Naive B cell (primary cell): ENCODE measurements at regions not wholly inside any gene's neighbourhood (a gene's known extent, or its start where the extent isn't known, plus 50 kb on each side); places are given as distances from the start of the nearest gene placed in this dataset.
A peak's percentile ranks its signal among the peaks of the same experiment; 100 is the strongest.

Experiments used
- ATAC-seq, 2 donors: fragments of 150-1000 bp; cut with Tn5 transposase; 2 replicates each; pipeline ENCODE4 v1.10.0; 2021; ENCODE audit warnings: low read depth in 2 of 2, mild to moderate bottlenecking in 2 of 2, moderate library complexity in 2 of 2
- DNase-seq: peaks from one replicate; pipeline ENCODE4 v3.0.0; 2022
- H3K27ac Mint-ChIP-seq, 6 donors: one replicate each; pipeline ENCODE4 v1.8.0; 2020 to 2022; ENCODE audit warnings: mild to moderate bottlenecking in 6 of 6, mixed read lengths in 6 of 6, moderate library complexity in 5 of 6, inconsistent platforms in 2 of 6
- H3K27me3 Mint-ChIP-seq, 3 donors: one replicate each; pipeline ENCODE4 v1.8.0; 2021 to 2022; ENCODE audit warnings: mixed read lengths in 3 of 3, mild to moderate bottlenecking in 1 of 3
- H3K36me3 Mint-ChIP-seq, 2 donors: one replicate each; pipeline ENCODE4 v1.8.0; 2020 to 2022; ENCODE audit warnings: mixed read lengths in 2 of 2, inconsistent platforms in 1 of 2, mild to moderate bottlenecking in 1 of 2
- H3K4me1 Mint-ChIP-seq, 3 donors: one replicate each; pipeline ENCODE4 v1.8.0; 2020 to 2022; ENCODE audit warnings: mixed read lengths in 3 of 3, inconsistent platforms in 1 of 3, mild to moderate bottlenecking in 1 of 3, moderate library complexity in 1 of 3
- H3K4me3 Mint-ChIP-seq, 8 donors: one replicate each; pipeline ENCODE4 v1.8.0; 2020 to 2022; ENCODE audit warnings: mild to moderate bottlenecking in 8 of 8, mixed read lengths in 8 of 8, moderate library complexity in 8 of 8, inconsistent platforms in 2 of 8
- H3K9me3 Mint-ChIP-seq, 7 donors: one replicate each; pipeline ENCODE4 v1.8.0; 2020 to 2022; ENCODE audit warnings: mixed read lengths in 7 of 7, mild to moderate bottlenecking in 5 of 7, inconsistent platforms in 2 of 7, moderate library complexity in 1 of 7

DNA sequence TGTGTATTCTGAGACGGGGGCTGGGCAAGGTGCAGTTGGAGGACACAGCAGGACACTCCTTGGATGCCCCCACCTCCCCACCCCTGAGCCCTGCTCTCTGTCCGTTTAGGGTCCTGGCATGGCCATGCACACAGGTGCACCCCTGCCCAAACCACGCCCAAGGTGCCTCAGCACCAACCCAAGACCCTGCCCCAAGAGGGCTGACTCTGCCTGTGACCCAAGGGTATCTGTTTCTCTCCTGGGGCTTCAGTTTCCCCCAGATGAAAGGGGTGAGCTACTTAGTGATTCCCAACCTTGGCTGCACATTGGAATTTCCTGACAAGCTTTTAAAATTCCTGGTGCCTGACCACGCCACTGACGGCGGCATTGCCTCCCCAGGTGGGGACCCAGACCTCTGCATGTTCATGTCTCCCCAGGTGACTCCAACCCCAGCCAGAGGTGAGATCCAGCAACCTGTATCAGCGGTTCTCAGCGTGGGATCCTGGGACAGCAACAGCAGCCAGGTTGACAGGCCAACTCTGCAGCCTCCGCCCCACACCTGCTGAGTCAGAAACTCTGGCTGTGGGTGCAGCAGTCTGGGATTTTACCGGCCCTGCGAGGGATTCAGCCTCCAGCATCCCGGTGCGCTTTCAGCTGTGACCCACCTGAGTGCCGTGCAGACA is 483.4 kb downstream of the NPHP4 start:
- H3K36me3 Mint-ChIP-seq, result no peaks in the 10 kb centered on the region
- no peak overlapping the region for H3K27ac Mint-ChIP-seq
- DNase-seq, result no peak
- H3K9me3 Mint-ChIP-seq, result no peaks in the 10 kb centered on the region
- ATAC-seq, result no peak
- no peak overlapping the region for H3K4me3 Mint-ChIP-seq
- peaks cover 13 to 27% (median 22%) of the 10 kb centered on the region in 3 donors for H3K27me3 Mint-ChIP-seq
- peaks cover 0 to 3% (median 0%) of the 10 kb centered on the region in 3 donors for H3K4me1 Mint-ChIP-seq

DNA sequence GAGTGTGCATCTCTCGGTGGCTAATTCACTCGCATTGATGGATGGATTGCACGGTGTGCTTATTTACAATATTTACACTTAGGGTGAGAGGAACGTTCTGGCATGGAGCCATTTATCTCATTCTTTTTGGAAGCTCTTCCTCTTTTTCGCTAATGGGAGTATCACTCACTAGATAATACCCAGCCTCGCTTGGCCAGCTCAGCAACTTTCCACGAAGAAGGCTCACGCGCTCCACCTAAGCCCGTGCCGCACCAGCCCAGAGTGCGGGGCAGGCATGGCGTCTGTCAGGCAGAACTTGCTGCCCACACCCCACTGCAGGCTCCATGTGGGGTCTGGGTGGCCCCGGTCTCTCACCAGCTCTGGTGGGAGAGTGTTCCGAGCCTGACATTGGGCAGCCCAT is 484.9 kb downstream of the NPHP4 start:
- Mint-ChIP-seq H3K36me3 (no peaks in the 10 kb centered on the region), H3K27me3 (peaks cover 12 to 27% (median 25%) of the 10 kb centered on the region in 3 donors), H3K9me3 (no peaks in the 10 kb centered on the region), H3K27ac (no peak overlapping the region), H3K4me3 (peak overlapping the region in 1 of 8 donors; percentile 54), H3K4me1 (peaks cover 0 to 3% (median 0%) of the 10 kb centered on the region in 3 donors)
- ATAC-seq, result no peak
- no peak for DNase-seq

DNA sequence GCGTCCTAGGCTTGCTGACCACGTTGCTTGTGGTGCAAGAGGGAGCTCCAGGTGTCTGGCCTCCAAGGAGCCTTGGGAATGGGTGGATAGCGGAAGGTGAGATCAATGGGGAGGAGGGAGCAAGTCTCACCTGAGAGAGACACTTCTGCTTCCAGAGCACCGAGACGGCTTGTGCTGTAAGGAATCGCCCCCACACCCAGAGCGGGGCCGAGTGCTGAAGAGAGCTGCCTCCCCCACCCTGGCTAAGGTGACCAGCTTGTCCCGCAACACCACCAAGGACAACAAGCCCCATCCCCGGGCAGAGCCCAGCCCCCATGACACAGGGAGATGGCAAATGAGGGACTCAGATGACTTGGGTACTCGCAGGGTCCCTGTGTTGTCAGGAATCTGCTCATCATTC is 485.6 kb downstream of the NPHP4 start:
- H3K4me1 Mint-ChIP-seq, result peaks cover 0 to 3% (median 0%) of the 10 kb centered on the region in 3 donors
- ATAC-seq (no peak), DNase-seq (no peak)
- H3K36me3 Mint-ChIP-seq, result no peaks in the 10 kb centered on the region
- no peak overlapping the region for H3K27ac Mint-ChIP-seq
- H3K9me3 Mint-ChIP-seq, result no peaks in the 10 kb centered on the region
- H3K27me3 Mint-ChIP-seq, result peaks cover 9 to 29% (median 27%) of the 10 kb centered on the region in 3 donors
- H3K4me3 Mint-ChIP-seq, result no peak overlapping the region

DNA sequence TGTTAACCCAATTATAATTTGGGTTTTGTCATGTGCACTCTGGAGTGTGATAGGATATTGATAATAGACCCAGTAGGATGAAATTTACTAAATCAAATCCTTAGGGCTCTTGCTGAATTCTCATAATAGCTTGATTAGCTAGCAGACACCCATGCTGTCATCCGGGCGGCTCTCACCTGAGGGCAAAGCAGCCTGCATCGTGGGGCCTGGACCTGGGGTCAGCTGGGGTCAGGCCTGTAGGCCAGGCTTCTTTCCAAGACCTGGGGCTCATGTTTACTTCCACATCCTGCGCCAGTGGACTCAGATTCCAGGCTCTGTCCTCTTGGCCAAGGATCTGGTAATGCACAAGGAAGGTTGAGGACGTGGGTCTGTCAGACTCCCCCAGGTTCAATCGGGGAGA is 486.3 kb downstream of the NPHP4 start:
- H3K27me3 Mint-ChIP-seq, result peaks cover 4 to 23% (median 21%) of the 10 kb centered on the region in 3 donors
- ATAC-seq, result no peak
- H3K36me3 Mint-ChIP-seq, result no peaks in the 10 kb centered on the region
- peaks cover 0 to 3% (median 0%) of the 10 kb centered on the region in 3 donors for H3K4me1 Mint-ChIP-seq
- peak overlapping the region in 1 of 6 donors; percentile 21 for H3K27ac Mint-ChIP-seq
- H3K9me3 Mint-ChIP-seq, result no peaks in the 10 kb centered on the region
- H3K4me3 Mint-ChIP-seq, result no peak overlapping the region
- no peak for DNase-seq

DNA sequence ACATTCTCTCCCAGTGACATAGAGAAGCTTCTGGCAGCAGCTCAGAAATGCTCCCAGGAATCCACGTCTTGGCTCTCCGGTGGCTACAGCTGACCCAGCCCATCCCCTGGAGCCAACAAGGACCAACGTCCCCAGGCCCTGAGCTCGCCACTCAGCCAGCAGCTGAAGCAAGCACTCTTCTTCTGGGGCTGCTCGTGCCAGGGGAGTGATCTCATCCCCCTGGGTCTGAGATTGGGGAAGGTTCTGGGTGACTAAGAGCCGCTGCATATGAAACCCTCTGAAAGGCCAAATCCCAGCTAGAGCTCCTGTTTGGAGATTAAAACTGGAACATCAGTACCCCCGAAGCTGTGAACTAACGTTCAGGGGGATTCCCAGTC is 487.9 kb downstream of the NPHP4 start:
- Mint-ChIP-seq H3K4me3 (no peak overlapping the region), H3K4me1 (peaks cover 0 to 1% (median 0%) of the 10 kb centered on the region in 3 donors), H3K27me3 (peaks cover 4 to 17% (median 8%) of the 10 kb centered on the region in 3 donors), H3K36me3 (no peaks in the 10 kb centered on the region), H3K9me3 (peaks cover 0 to 3% (median 0%) of the 10 kb centered on the region in 7 donors), H3K27ac (peak overlapping the region in 1 of 6 donors; percentile 49)
- ATAC-seq (no peak), DNase-seq (no peak)

DNA sequence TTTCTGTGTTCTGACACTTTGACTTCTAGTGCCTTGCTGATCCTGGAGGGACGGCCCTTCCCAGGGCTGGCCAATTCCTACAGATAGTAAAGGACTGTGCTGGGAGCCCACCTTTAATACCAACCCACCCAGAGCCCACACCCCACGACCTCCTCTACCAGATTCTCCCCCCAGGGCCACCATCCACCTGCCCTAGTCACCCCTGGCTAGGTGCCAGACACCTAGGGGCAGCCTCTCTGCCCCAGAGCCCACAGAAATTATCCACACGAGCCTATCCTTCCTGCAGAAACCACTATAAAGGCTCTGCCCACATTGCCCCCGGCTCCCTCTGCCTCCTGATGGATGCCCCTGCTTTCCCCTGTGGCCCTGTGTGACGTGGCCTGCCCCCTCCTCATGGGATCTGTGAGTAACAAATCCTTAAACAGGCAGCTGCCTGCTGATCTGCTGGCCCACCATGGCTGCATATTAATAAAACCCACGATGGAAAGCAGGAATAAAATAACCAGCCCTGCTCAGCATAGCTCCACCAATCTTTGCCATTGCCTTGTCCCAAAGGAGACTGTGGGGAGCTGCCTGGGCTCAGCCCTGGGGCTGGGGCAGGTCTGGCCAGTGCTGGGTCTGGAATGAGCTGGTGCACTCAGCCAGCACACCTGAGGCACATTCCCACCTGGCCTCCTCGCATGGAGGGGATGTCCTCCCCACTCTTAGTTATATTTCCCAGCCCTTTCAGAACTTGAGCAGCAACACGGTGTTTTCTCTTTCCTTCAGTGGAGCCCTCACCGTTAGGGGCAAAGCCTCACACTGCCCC is 488.5 kb downstream of the NPHP4 start:
- H3K27me3 Mint-ChIP-seq, result peaks cover 4 to 17% (median 7%) of the 10 kb centered on the region in 3 donors
- DNase-seq, result no peak
- ATAC-seq, result no peak
- no peaks in the 10 kb centered on the region for H3K36me3 Mint-ChIP-seq
- H3K9me3 Mint-ChIP-seq, result peaks cover 0 to 3% (median 0%) of the 10 kb centered on the region in 7 donors
- no peaks in the 10 kb centered on the region for H3K4me1 Mint-ChIP-seq
- H3K4me3 Mint-ChIP-seq, result no peak overlapping the region
- peak overlapping the region in 1 of 6 donors; percentile 57 for H3K27ac Mint-ChIP-seq

DNA sequence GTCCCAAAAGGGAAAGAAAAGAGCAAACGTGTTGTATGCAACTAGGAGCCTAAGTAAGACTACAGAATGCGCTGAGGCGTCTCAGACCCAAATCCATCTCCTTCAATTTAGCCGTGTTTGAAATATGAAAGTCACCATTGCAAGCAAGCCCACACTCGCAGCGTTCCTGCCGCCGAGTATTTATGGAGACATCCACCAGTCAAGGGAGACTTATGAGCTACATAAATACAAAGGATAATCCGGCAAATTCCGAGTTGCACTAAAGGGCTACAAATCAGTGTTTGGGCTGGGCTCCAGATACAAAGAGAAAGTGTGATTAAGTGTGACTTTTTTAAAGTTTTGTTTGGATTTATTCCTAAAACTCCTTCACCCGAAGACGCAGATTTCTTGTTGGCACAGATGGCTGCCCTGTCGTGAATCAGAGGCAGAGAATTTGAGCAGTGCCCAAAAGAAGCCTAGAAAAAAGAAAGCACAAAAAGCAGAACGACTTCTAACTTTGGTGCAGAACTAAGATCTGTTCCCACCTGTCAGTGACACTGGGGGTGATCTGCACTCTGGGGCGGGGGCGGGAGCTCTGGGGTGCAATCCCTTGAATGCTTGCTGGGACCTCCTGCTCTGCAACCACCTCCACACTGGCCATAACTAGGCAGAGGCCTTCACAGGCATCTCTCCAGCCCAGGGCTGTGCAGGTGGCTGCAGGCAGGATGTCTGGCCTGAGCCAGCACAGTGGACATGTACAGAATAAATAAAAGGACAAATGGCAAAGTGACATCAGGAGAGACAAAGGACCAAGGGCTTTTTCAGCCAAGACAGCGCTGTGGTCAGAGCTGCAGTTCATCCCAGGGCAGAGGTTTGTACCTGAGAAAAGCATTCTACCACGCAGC is 489.7 kb downstream of the NPHP4 start:
- Mint-ChIP-seq H3K9me3 (peaks cover 0 to 3% (median 0%) of the 10 kb centered on the region in 7 donors), H3K27me3 (peaks cover 4 to 17% (median 10%) of the 10 kb centered on the region in 3 donors), H3K4me1 (no peaks in the 10 kb centered on the region), H3K27ac (no peak overlapping the region), H3K36me3 (no peaks in the 10 kb centered on the region), H3K4me3 (no peak overlapping the region)
- ATAC-seq (no peak), DNase-seq (no peak)

DNA sequence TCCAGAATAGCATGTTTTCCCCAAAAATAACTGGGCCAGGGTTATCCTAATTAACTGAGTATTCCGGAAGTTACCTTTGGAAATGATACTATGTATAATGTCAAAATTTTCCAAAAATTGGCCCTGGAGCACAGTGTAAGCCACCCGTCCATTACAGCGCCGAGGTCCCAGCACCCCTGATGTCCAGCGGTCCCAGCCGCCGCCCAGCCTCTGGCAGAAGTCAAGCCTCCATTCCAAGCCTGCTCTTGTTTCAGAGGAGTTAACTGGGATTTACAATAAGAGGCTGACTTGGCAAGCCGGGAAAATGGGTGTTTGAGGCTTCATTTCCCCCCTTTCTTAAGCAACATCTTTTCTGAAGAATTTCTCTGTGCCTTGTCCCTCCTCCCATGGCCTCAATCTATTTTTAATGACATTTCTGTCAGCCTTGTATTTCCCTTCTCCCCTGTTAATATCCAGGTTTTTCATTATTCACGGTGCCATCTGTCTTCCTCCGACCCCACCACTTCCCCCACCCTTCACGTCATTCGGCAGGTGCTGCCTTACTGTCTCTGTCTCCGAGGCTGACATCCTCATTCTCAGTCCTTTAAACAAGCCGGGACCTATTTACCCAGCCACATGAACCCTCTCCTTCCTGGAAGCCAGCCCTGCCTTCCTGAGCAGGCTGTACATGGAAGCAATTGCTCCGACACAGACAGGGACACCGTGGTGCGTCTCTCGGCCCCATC is 490.9 kb downstream of the NPHP4 start:
- no peak overlapping the region for H3K4me3 Mint-ChIP-seq
- H3K36me3 Mint-ChIP-seq, result peaks cover 0 to 5% of the 10 kb centered on the region in 2 donors
- peaks cover 8 to 26% (median 11%) of the 10 kb centered on the region in 3 donors for H3K27me3 Mint-ChIP-seq
- H3K4me1 Mint-ChIP-seq, result no peaks in the 10 kb centered on the region
- no peak overlapping the region for H3K27ac Mint-ChIP-seq
- peaks cover 0 to 4% (median 0%) of the 10 kb centered on the region in 7 donors for H3K9me3 Mint-ChIP-seq
- DNase-seq, result no peak
- ATAC-seq, result no peak

DNA sequence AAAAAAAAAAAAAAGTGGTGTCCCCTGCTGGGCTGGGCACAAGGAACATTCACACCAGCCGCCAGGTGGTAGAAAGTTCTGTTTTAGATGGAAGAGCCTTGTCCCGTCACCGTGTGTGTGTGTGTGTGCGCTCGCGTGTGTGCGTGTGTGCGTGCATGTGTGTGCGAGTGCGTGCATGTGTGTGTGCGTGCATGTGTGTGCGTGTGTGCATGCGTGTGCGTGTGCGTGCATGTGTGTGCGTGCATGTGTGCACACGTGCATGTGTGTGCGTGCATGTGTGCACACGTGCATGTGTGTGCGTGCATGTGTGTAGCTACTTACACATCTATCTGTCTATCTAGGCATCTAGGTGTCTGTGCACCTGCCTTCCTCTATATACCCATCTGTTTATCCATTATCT is 491.7 kb downstream of the NPHP4 start:
- DNase-seq (no peak), ATAC-seq (no peak)
- Mint-ChIP-seq H3K9me3 (peaks cover 0 to 4% (median 0%) of the 10 kb centered on the region in 7 donors), H3K4me3 (no peak overlapping the region), H3K36me3 (peaks cover 0 to 5% of the 10 kb centered on the region in 2 donors), H3K27me3 (peaks cover 8 to 26% (median 11%) of the 10 kb centered on the region in 3 donors), H3K27ac (peak overlapping the region in 1 of 6 donors; percentile 86), H3K4me1 (no peaks in the 10 kb centered on the region)

DNA sequence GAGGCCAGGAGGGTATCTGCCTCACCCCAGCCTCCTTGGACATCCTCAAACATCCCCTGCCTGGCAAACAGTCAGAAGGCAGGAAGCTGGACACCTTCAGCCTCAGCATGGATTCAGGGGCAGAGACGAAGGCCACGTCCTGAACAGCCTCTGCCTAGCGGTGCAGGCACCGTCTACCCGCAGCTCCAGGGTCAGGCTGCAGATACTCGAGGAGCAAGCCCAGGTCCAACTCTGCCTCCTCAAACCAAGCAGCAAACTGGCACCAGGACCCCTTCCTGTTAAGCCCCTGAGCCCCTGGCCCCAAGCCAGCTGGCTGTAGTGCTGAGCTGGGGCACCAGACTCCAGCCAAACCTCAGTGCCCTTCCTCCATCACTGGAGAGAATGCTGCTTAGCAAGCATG is 494.7 kb downstream of the NPHP4 start:
- Mint-ChIP-seq H3K9me3 (peaks cover 0 to 4% (median 0%) of the 10 kb centered on the region in 7 donors), H3K27ac (no peak overlapping the region), H3K36me3 (peaks cover 0 to 5% of the 10 kb centered on the region in 2 donors), H3K4me3 (no peak overlapping the region), H3K27me3 (peaks cover 4 to 14% (median 11%) of the 10 kb centered on the region in 3 donors), H3K4me1 (no peaks in the 10 kb centered on the region)
- DNase-seq (no peak), ATAC-seq (no peak)

DNA sequence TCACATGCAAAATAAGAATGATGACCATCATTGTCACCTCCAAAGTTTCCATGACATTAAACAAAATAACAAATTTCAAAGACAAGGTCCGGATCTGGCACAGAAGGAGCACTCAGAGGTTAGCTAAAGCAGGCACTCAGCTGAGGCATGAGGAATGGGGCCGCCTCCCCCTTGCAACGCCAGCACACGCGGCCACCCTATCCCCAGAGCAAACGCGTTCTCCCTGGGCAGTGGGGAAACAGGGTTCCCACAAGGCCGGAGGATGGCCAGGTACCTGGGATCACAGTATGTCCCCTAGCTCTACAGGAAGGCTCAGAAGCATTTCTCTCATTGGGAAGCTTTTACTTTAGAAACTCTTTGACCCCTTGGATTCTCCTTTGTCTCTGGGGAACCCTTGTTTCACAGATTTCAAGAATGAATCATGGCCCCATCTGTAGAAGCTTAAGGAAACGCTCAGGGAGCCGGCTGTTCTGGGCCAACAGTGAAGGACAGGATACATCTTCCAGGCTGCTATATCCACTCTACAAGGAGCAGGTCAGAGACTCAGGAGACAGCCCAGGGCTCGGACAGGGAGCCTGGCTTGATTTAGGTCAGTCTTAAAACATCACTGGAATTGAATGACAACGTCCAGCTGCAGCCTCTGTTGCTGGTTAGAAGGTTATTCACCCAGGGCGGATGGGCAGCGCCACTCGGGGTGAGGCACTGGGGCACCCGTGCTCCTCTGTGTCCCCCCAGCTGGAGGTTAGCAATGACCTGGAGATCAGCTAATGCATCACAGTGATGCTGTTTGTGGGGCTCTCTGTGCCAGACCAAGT is 496.4 kb downstream of the NPHP4 start:
- Mint-ChIP-seq H3K4me1 (no peaks in the 10 kb centered on the region), H3K4me3 (no peak overlapping the region), H3K36me3 (peaks cover 0 to 5% of the 10 kb centered on the region in 2 donors), H3K27ac (no peak overlapping the region), H3K9me3 (peaks cover 0 to 4% (median 0%) of the 10 kb centered on the region in 7 donors), H3K27me3 (peaks cover 8 to 11% (median 8%) of the 10 kb centered on the region in 3 donors)
- ATAC-seq (no peak), DNase-seq (no peak)

DNA sequence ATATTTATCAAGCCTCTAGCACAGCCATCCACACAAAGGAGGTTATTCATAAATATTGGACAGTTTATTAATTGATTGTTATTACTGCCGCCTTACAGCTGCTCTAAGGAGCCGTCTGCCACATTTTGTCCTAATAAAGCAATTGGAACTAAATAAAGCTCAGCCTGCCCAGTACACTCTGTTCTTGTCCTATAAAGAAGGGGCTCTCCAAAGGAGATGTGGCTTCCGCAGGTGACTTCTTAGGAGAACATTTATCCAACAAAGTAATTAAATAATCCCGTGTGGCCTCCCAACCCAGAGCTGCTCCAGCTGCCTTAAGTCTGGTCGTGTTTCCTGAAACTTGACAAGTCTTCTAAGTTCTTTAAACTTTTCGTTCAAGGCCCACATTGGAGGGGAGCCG is 497.7 kb downstream of the NPHP4 start:
- no peak overlapping the region for H3K4me3 Mint-ChIP-seq
- DNase-seq (no peak), ATAC-seq (no peak)
- peaks cover 8 to 11% (median 8%) of the 10 kb centered on the region in 3 donors for H3K27me3 Mint-ChIP-seq
- no peak overlapping the region for H3K27ac Mint-ChIP-seq
- peaks cover 0 to 4% (median 0%) of the 10 kb centered on the region in 7 donors for H3K9me3 Mint-ChIP-seq
- H3K4me1 Mint-ChIP-seq, result no peaks in the 10 kb centered on the region
- H3K36me3 Mint-ChIP-seq, result peaks cover 0 to 5% of the 10 kb centered on the region in 2 donors
